Neutrophil (primary cell): ENCODE measurements at regions not wholly inside any gene's neighbourhood (a gene's known extent, or its start where the extent isn't known, plus 50 kb on each side); places are given as distances from the start of the nearest gene placed in this dataset.

Source experiments
- H3K27ac ChIP-seq: fragments of 200-600 bp; sonication (generic); 2 replicates; pipeline ENCODE4 v1.5.1; 2016; ENCODE audit warnings: mild to moderate bottlenecking, moderate library complexity
- H3K27me3 ChIP-seq: fragments of 200-600 bp; sonication (generic); 2 replicates; pipeline ENCODE4 v1.6.0; 2016; ENCODE audit warnings: mild to moderate bottlenecking
- H3K36me3 ChIP-seq: fragments of 200-600 bp; sonication (generic); 2 replicates; pipeline ENCODE4 v1.5.1; 2017
- H3K4me1 ChIP-seq, 2 experiments: fragments of 200-600 bp in 1 of 2; sonication (generic) in 1 of 2; 1 replicate in 1 of 2; 2 replicates in 1 of 2; pipeline versions ENCODE4 v1.5.1 to v1.6.1; 2013 to 2016; ENCODE audit warnings: low read depth in 1 of 2, low read length in 1 of 2, mild to moderate bottlenecking in 1 of 2, moderate library complexity in 1 of 2; ENCODE audit not compliant: control insufficient read depth in 1 of 2, insufficient read depth in 1 of 2
- H3K4me3 ChIP-seq, 2 experiments: fragments of 200-600 bp in 1 of 2; sonication (generic) in 1 of 2; 1 replicate in 1 of 2; 2 replicates in 1 of 2; pipeline ENCODE4 v1.5.1; 2013 to 2016; ENCODE audit warnings: low read depth in 1 of 2, low read length in 1 of 2, mild to moderate bottlenecking in 1 of 2, moderate library complexity in 1 of 2
- H3K9me3 ChIP-seq: fragments of 200-600 bp; sonication (generic); 2 replicates; pipeline ENCODE4 v1.5.1; 2016
- TF ChIP-seq, protein P1 (sequence below): fragments of 200-600 bp; sonication (generic); IDR thresholded peaks from 2 replicates; pipeline ENCODE4 v1.5.1; 2016; ENCODE audit warnings: antibody characterized with exemption

GRCh38 chr2:83464444-83464843 is 994.6 kb downstream of the SUCLG1 start:
- TF ChIP-seq, protein P1, sequence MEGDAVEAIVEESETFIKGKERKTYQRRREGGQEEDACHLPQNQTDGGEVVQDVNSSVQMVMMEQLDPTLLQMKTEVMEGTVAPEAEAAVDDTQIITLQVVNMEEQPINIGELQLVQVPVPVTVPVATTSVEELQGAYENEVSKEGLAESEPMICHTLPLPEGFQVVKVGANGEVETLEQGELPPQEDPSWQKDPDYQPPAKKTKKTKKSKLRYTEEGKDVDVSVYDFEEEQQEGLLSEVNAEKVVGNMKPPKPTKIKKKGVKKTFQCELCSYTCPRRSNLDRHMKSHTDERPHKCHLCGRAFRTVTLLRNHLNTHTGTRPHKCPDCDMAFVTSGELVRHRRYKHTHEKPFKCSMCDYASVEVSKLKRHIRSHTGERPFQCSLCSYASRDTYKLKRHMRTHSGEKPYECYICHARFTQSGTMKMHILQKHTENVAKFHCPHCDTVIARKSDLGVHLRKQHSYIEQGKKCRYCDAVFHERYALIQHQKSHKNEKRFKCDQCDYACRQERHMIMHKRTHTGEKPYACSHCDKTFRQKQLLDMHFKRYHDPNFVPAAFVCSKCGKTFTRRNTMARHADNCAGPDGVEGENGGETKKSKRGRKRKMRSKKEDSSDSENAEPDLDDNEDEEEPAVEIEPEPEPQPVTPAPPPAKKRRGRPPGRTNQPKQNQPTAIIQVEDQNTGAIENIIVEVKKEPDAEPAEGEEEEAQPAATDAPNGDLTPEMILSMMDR, result no peak
- no peaks in the 10 kb centered on the region for H3K36me3 ChIP-seq
- H3K4me1 ChIP-seq, result no peaks in the 10 kb centered on the region
- H3K27ac ChIP-seq, result no peak overlapping the region
- no peaks in the 10 kb centered on the region for H3K9me3 ChIP-seq
- no peaks in the 10 kb centered on the region for H3K27me3 ChIP-seq
- no peak overlapping the region for H3K4me3 ChIP-seq

DNA sequence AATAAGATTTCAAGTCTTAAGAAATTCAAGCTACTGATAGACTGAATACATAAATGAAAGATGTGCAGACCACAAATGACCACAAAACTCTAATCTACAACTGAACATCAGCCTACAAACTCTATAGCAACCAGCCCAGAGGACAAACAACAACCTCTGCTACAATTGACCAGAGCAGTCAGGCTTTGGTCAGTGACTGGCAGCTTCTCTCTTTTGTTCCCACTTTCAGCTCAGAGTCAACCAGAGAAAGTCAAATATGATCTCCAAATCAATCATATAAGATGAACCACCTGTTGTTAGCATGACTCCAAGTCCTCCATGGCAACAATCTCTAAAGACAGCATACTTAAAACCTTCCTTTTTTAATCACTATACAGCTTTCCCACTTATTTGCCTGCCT is 996.2 kb downstream of the SUCLG1 start:
- TF ChIP-seq, protein P1, result no peak
- no peak overlapping the region for H3K4me3 ChIP-seq
- no peaks in the 10 kb centered on the region for H3K4me1 ChIP-seq
- H3K27me3 ChIP-seq, result no peaks in the 10 kb centered on the region
- no peaks in the 10 kb centered on the region for H3K36me3 ChIP-seq
- no peak overlapping the region for H3K27ac ChIP-seq
- no peaks in the 10 kb centered on the region for H3K9me3 ChIP-seq

DNA sequence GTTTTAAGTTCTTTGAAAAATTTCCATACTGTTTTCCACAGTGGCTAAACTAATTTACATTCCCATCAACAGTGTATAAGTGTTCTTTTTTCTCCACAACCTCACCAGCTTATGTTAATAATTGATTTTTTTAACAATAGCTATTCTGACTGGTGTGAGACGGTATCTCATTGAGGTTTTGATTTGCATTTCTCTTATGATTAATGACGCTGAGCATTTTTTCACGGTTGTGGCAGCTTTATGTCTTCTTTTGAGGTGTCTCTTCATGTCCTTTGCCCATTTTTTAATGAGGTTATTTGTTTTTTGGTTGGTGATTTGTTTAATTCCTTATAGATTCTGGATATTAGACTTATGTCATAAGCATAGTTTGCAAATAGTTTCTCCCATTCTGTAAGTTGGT is 997.9 kb downstream of the SUCLG1 start:
- H3K4me1 ChIP-seq, result no peaks in the 10 kb centered on the region
- H3K4me3 ChIP-seq, result no peak overlapping the region
- no peak overlapping the region for H3K27ac ChIP-seq
- no peaks in the 10 kb centered on the region for H3K9me3 ChIP-seq
- H3K27me3 ChIP-seq, result no peaks in the 10 kb centered on the region
- no peaks in the 10 kb centered on the region for H3K36me3 ChIP-seq
- TF ChIP-seq, protein P1, result no peak

- no peaks in the 10 kb centered on the region for H3K9me3 ChIP-seq
- H3K27ac ChIP-seq, result no peak overlapping the region
- no peaks in the 10 kb centered on the region for H3K27me3 ChIP-seq
- no peak overlapping the region for H3K4me3 ChIP-seq
- no peaks in the 10 kb centered on the region for H3K4me1 ChIP-seq
- TF ChIP-seq, protein P1, result no peak
- no peaks in the 10 kb centered on the region for H3K36me3 ChIP-seq
Observed at GRCh38 chr2:83459456-83459855, 999.6 kb downstream of the SUCLG1 start.

DNA sequence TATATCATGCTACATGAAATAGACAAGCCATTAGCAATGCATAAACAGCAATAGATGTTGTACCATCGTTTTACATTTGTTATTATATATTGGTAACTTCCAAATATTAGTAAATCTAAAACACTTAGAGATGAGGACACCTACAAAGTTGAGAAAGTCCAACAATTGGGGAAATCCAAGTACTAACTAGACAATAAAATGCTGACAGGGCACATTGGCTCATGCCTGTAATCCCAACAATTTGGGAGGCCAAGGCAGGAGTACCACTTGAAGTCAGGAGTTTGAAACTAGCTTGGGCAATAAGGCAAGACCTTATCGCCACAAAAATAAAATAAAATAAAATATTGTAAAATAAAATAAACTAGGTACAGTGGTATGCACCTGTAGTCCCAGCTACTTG is 1023.1 kb downstream of the SUCLG1 start:
- no peak overlapping the region for H3K4me3 ChIP-seq

More for the DNA sequence above, 1023.1 kb downstream of the SUCLG1 start:
- no peak overlapping the region for H3K27ac ChIP-seq
- H3K27me3 ChIP-seq, result no peaks in the 10 kb centered on the region
- H3K4me1 ChIP-seq, result no peaks in the 10 kb centered on the region
- TF ChIP-seq, protein P1, result no peak
- no peaks in the 10 kb centered on the region for H3K9me3 ChIP-seq
- no peaks in the 10 kb centered on the region for H3K36me3 ChIP-seq
